ENCODE measurements at regions not wholly inside any gene's neighbourhood (a gene's known extent, or its start where the extent isn't known, plus 50 kb on each side); places are given as distances from the start of the nearest gene placed in this dataset.

DNA sequence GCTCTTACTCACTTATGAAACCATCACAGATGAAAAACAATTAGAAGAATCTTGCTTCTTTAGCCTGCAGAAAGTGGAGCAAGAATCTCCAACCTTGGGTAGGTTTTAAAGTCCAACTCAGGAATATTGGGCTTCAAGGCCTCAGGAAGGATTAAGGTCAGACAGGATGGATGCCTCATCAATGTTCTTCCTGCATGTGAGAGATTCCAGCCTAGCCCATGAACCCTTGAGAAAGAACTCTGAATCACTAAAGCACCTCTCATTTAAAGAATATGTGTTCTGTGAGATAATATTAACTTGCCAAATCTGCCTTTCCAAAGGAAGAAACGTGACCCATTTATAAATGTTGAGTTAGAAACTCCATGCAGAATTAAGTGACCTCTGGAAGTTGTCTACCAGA is 345.2 kb upstream of the CAMK1G start:
- Histone ChIP-seq H3K9me3 (ENCODE audit: low read length) (no peaks in the 10 kb centered on the region), H3K4me2 (ENCODE audit: low read length) (no peak overlapping the region), H4K20me1 (ENCODE audit: insufficient read depth, low read length) (no peaks in the 10 kb centered on the region), H3K79me2 (ENCODE audit: insufficient read depth, low read depth, low read length) (no peaks in the 10 kb centered on the region), H3K4me3 (ENCODE audit: low read depth, low read length, poor library complexity, severe bottlenecking) (no peak overlapping the region), H3K27ac (ENCODE audit: low read depth, low read length, poor library complexity, severe bottlenecking) (no peak overlapping the region), H3K9me2 (ENCODE audit: insufficient read depth, low read length) (no peaks in the 10 kb centered on the region), H2AFZ (ENCODE audit: low read length) (no peak overlapping the region), H3K4me1 (ENCODE audit: insufficient read depth, low read length, poor library complexity, severe bottlenecking) (no peaks in the 10 kb centered on the region), H3K36me3 (ENCODE audit: insufficient read depth, low read length) (no peaks in the 10 kb centered on the region)
- ChIA-PET POLR2A (no interaction called here), CTCF (ENCODE audit: unreplicated experiment) (no interaction called here)
- no peak for DNase-seq (ENCODE audit: low spot score)
- no TSS peak for BruUV-seq (replicated peaks)
- intact Hi-C loops (cut with micrococcal nuclease; ENCODE audit: unreplicated experiment), result no loop called here
- no peak for TF ChIP-seq EZH2phosphoT487 (IDR thresholded peaks at IDR 0.05; ENCODE audit: borderline replicate concordance, low read depth, low read length)
- TF ChIP-seq, protein P1, sequence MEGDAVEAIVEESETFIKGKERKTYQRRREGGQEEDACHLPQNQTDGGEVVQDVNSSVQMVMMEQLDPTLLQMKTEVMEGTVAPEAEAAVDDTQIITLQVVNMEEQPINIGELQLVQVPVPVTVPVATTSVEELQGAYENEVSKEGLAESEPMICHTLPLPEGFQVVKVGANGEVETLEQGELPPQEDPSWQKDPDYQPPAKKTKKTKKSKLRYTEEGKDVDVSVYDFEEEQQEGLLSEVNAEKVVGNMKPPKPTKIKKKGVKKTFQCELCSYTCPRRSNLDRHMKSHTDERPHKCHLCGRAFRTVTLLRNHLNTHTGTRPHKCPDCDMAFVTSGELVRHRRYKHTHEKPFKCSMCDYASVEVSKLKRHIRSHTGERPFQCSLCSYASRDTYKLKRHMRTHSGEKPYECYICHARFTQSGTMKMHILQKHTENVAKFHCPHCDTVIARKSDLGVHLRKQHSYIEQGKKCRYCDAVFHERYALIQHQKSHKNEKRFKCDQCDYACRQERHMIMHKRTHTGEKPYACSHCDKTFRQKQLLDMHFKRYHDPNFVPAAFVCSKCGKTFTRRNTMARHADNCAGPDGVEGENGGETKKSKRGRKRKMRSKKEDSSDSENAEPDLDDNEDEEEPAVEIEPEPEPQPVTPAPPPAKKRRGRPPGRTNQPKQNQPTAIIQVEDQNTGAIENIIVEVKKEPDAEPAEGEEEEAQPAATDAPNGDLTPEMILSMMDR (conservative IDR thresholded peaks at IDR 0.05; ENCODE audit: low read length), result no peak

DNA sequence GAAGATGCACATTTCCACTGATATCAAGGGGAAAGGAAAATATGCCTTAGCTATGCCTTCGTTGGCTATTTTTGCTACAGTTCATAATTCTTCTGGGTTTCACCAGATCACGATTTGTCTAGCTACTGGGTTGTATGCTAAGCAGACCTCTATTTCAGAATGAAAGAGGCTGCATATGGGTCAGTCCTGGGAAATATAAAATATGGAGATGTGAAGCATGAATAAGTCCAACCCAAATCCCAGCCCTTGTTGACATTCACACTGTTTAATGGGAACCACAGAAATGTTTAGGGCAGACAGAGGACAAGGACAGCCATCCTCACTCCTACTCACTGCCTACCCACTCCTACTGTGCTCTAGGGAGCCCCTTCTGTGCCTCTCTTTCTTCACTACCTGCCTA is 343.2 kb upstream of the CAMK1G start:
- Histone ChIP-seq H3K9me3 (ENCODE audit: low read length) (no peaks in the 10 kb centered on the region), H3K36me3 (ENCODE audit: insufficient read depth, low read length) (no peaks in the 10 kb centered on the region), H2AFZ (ENCODE audit: low read length) (no peak overlapping the region), H3K79me2 (ENCODE audit: insufficient read depth, low read depth, low read length) (no peaks in the 10 kb centered on the region), H3K4me3 (ENCODE audit: low read depth, low read length, poor library complexity, severe bottlenecking) (no peak overlapping the region), H3K4me1 (ENCODE audit: insufficient read depth, low read length, poor library complexity, severe bottlenecking) (no peaks in the 10 kb centered on the region), H3K27ac (ENCODE audit: low read depth, low read length, poor library complexity, severe bottlenecking) (no peak overlapping the region), H3K4me2 (ENCODE audit: low read length) (no peak overlapping the region), H4K20me1 (ENCODE audit: insufficient read depth, low read length) (no peaks in the 10 kb centered on the region), H3K9me2 (ENCODE audit: insufficient read depth, low read length) (no peaks in the 10 kb centered on the region)
- no peak for DNase-seq (ENCODE audit: low spot score)
- CTCF ChIA-PET (ENCODE audit: unreplicated experiment), result no interaction called here
- no peak for TF ChIP-seq EZH2phosphoT487 (IDR thresholded peaks at IDR 0.05; ENCODE audit: borderline replicate concordance, low read depth, low read length)
- TF ChIP-seq, protein P1 (conservative IDR thresholded peaks at IDR 0.05; ENCODE audit: low read length), result no peak
- intact Hi-C loops (cut with micrococcal nuclease; ENCODE audit: unreplicated experiment), result no loop called here
- POLR2A ChIA-PET, result no interaction called here
- no TSS peak for BruUV-seq (replicated peaks)

DNA sequence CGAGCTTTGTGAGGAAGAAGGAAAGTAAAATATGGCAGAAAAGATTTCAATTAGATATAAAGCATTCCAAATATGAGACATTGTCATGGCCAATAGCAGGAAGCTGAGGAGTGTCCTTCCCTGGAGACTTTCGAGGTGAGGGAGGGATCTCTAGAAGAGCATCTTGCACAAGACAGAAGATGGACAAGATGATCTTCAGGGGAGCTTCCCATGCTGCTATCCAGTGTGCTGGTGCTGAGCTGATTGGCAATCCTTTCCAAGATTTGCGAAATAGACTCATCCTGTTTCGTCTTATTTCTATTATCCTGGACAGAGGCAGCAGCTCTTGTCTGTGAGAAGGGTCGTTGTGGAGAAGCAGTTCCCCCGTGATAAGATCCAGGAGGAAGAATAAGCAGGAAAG is 342.0 kb upstream of the CAMK1G start:
- ChIA-PET POLR2A (no interaction called here), CTCF (ENCODE audit: unreplicated experiment) (no interaction called here)
- DNase-seq (ENCODE audit: low spot score), result no peak
- intact Hi-C loops (cut with micrococcal nuclease; ENCODE audit: unreplicated experiment), result no loop called here
- Histone ChIP-seq H3K9me2 (ENCODE audit: insufficient read depth, low read length) (no peaks in the 10 kb centered on the region), H3K4me3 (ENCODE audit: low read depth, low read length, poor library complexity, severe bottlenecking) (no peak overlapping the region), H3K4me2 (ENCODE audit: low read length) (no peak overlapping the region), H3K4me1 (ENCODE audit: insufficient read depth, low read length, poor library complexity, severe bottlenecking) (no peaks in the 10 kb centered on the region), H4K20me1 (ENCODE audit: insufficient read depth, low read length) (no peaks in the 10 kb centered on the region), H2AFZ (ENCODE audit: low read length) (no peak overlapping the region), H3K9me3 (ENCODE audit: low read length) (no peaks in the 10 kb centered on the region), H3K36me3 (ENCODE audit: insufficient read depth, low read length) (no peaks in the 10 kb centered on the region), H3K27ac (ENCODE audit: low read depth, low read length, poor library complexity, severe bottlenecking) (no peak overlapping the region), H3K79me2 (ENCODE audit: insufficient read depth, low read depth, low read length) (no peaks in the 10 kb centered on the region)
- no TSS peak for BruUV-seq (replicated peaks)
- no peak for TF ChIP-seq EZH2phosphoT487 (IDR thresholded peaks at IDR 0.05; ENCODE audit: borderline replicate concordance, low read depth, low read length)
